WTC11 (cell line): ENCODE measurements at regions not wholly inside any gene's neighbourhood (a gene's known extent, or its start where the extent isn't known, plus 50 kb on each side); places are given as distances from the start of the nearest gene placed in this dataset.

Experiments
- CTCF ChIP-seq: fragments of 200-600 bp; IDR thresholded peaks from 2 replicates; pipeline ENCODE4 v1.8.0; 2022; ENCODE audit warnings: antibody characterized with exemption
- E2F1 ChIP-seq: sonication (generic); formaldehyde crosslinking; IDR thresholded peaks from 2 replicates; pipeline ENCODE4 v1.8.0; 2022; ENCODE audit warnings: mild to moderate bottlenecking, missing genetic modification reagents
- ESRRA ChIP-seq: sonication (generic); formaldehyde crosslinking; IDR thresholded peaks from 2 replicates; pipeline ENCODE4 v1.8.1; 2022; ENCODE audit warnings: mild to moderate bottlenecking, missing genetic modification reagents, borderline replicate concordance
- JUN ChIP-seq: sonication (generic); formaldehyde crosslinking; IDR thresholded peaks from 2 replicates; pipeline ENCODE4 v1.8.0; 2023; ENCODE audit warnings: mild to moderate bottlenecking, missing genetic modification reagents
- MAX ChIP-seq: sonication (generic); formaldehyde crosslinking; IDR thresholded peaks from 2 replicates; pipeline ENCODE4 v1.8.0; 2022; ENCODE audit warnings: mild to moderate bottlenecking, missing genetic modification reagents
- MYBL2 ChIP-seq: sonication (generic); formaldehyde crosslinking; IDR thresholded peaks from 2 replicates; pipeline ENCODE4 v1.8.1; 2023; ENCODE audit warnings: mild to moderate bottlenecking, moderate library complexity, missing genetic modification reagents
- OVOL2 ChIP-seq: fragments of 250-450 bp; sonication (Bioruptor Pico); IDR thresholded peaks from 2 replicates; pipeline ENCODE4 v1.9.0; 2021; ENCODE audit warnings: mild to moderate bottlenecking, borderline replicate concordance
- TEAD4 ChIP-seq: sonication (generic); formaldehyde crosslinking; IDR thresholded peaks from 2 replicates; pipeline ENCODE4 v1.8.0; 2022; ENCODE audit warnings: mild to moderate bottlenecking, missing genetic modification reagents
- ZNF416 ChIP-seq: fragments of 250-450 bp; sonication (Bioruptor Pico); IDR thresholded peaks from 2 replicates; pipeline ENCODE4 v1.9.0; 2021; ENCODE audit warnings: mild to moderate bottlenecking, inconsistent platforms
- ZNF425 ChIP-seq: fragments of 250-450 bp; sonication (Bioruptor Pico); conservative IDR thresholded peaks from 2 replicates; pipeline ENCODE4 v1.9.0; 2021; ENCODE audit warnings: mild to moderate bottlenecking
- ZNF512 ChIP-seq: sonication (generic); formaldehyde crosslinking; IDR thresholded peaks from 2 replicates; pipeline ENCODE4 v1.8.1; 2022; ENCODE audit warnings: missing genetic modification reagents, borderline replicate concordance
- ZSCAN18 ChIP-seq: fragments of 250-450 bp; sonication (Bioruptor Pico); IDR thresholded peaks from 2 replicates; pipeline ENCODE4 v2.1.2; 2022; ENCODE audit warnings: mild to moderate bottlenecking, moderate library complexity

GRCh38 chr2:208552943-208553342 is 146.4 kb downstream of the PTH2R start:
- TF ChIP-seq TEAD4 (CRISPR knock-in tag) (no peak), ESRRA (CRISPR knock-in tag) (no peak), ZNF416 (CRISPR knock-in tag) (no peak), ZSCAN18 (CRISPR knock-in tag) (no peak), CTCF (no peak), MAX (CRISPR knock-in tag) (no peak), ZNF512 (CRISPR knock-in tag) (no peak), ZNF425 (CRISPR knock-in tag) (no peak), JUN (no peak), E2F1 (CRISPR knock-in tag) (no peak), MYBL2 (CRISPR knock-in tag) (no peak), OVOL2 (CRISPR knock-in tag) (no peak)
